Hematopoietic multipotent progenitor cell treated with erythropoietin and hydrocortisone succinate and interleukin-3 and kit ligand, for 6 days (in vitro differentiated cells): ENCODE measurements at regions not wholly inside any gene's neighbourhood (a gene's known extent, or its start where the extent isn't known, plus 50 kb on each side); places are given as distances from the start of the nearest gene placed in this dataset.
A peak's percentile ranks its signal among the peaks of the same experiment; 100 is the strongest.

Source experiments
- DNase-seq: peaks from one replicate; pipeline ENCODE4 v3.0.0-alpha.2; 2015

GRCh38 chr1:37085393-37085792 is 51.1 kb upstream of the GRIK3 start:
- DNase-seq, result peak; percentile 14

GRCh38 chr1:37089750-37090149 is 55.4 kb upstream of the GRIK3 start:
- DNase-seq, result no peak

- no peak for DNase-seq
Observed at GRCh38 chr1:37090671-37091070, 56.4 kb upstream of the GRIK3 start.

DNA sequence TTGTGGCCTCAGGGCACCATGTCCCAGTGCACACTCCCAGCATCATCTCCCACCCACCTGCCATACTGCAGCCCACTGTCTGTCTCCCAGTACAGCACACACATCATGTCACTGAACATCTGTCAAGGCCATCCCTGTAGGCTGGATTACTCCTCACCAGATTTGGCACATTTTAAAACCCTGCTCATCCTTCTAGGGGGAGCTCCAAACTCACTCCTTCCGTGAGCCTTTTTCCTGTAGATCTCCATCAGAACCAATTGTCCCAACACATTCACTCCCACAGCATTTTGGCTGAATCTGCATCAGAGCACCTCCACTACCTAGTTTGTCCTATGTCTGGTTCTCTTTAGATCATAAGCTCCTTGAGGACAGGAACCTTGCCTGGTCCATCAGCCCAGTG is 58.6 kb upstream of the GRIK3 start:
- no peak for DNase-seq

DNA sequence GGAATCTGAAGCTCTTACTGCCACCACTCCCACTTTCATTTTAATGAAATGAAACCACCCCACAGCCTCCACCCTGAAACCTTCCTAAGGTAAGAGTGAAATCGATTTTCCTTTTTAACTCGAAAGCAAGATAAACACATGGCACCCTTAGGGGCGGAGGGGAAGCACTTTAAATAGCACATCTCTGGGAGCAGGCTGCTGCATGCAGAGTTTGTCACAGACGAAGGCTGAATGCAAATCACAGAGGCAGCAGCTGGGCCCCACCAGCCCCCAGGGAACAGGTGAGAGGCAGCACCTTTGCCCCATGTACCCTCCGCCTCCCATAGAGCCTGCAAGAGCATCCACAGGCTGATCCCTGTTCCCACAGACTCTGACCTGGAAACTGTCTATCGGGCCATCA is 60.0 kb upstream of the GRIK3 start:
- no peak for DNase-seq

GRCh38 chr1:37096523-37096922 is 62.2 kb upstream of the GRIK3 start:
- peak; percentile 30 for DNase-seq

DNA sequence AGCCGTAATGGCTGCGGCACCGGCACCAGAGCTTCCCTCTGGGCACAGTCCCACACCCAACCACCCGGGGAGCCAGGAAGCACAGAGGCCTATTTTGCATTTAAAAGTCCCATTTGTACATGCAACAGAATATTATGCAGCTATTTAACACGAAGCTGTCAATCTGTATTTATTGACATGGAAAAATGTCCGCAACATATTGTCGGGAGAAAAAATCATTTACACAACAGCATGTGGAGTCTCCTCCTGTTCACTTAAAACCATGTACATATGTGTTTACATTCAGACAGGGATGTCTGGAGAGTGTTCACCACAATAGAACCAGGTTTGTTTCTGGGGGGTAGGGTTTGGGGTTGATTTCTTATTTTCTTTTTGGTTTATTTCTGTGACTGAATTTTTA is 63.4 kb upstream of the GRIK3 start:
- DNase-seq, result no peak

DNA sequence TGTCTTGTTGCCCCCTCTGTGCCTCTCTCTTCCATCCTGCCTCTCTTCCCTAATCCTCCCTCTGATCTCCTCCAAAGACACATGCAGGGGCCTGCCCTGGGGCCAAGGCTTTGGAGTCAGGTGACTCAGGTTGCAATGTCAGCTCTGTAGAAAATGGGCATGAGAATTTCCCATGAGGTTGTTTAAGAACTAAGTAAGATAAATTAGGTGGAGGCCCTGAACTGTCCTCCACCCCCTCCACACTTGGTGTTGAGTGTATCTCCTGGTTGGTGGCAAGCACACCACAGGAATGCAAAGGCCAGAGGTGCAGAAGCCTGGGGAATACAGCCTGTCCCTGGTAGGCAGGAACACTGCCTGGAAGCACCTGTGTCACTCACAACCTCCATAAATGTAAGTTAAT is 63.9 kb upstream of the GRIK3 start:
- DNase-seq, result no peak

DNA sequence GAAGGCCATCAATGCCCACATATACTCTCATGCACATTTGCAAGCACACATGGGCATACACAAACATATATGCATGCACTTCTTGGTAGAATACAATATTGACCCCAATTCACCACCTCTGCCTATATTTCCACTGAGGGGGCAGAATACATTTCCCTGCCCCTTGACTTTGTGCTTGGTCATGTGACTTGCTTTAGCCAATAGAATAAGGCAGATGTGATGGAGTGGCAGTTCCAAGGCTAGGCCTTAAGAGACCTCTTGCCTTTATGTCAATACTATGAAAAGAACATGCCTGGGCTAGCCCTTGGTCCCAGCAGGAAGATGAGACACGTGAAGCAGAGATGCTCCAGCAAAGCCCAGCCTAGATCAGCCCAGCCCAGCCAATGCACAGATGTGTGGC is 66.0 kb upstream of the GRIK3 start:
- no peak for DNase-seq

DNA sequence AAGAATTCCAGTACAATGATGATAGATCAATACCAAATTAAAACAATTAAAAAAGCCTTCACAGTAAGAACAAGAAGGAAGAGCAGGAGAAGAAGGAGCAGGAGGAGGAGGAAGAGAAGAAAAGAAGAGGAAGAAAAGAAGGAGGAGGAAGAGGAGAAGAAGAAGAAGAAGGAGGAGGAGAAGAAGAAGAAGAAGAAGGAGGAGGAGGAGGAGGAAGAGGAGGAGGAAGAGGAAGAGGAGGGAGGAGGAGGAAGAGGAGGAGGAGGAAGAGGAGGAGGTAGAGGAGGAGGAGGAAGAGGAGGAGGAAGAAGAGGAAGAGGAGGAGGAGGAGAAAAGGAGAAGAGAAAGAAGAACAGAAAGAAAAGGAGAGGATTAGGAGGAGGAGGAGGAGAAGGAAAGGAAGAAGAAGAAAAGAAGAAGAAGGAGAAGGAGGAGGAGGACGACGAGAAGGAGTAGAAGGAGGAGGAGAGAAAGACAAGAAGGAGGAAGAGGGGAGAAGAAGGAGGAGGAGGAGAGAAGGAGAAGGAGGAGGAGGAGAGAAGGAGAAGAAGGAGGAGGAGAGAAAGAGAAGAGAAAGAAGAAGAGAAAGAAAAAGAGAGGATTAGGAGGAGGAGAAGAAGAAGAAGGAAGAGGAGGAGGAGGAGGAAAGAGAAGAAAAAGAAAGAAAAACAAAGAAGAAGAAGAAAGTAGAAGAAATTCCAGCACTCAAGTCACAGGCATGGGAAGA is 68.5 kb upstream of the GRIK3 start:
- no peak for DNase-seq

- no peak for DNase-seq
Observed at GRCh38 chr1:37105911-37106310, 71.6 kb upstream of the GRIK3 start.

DNA sequence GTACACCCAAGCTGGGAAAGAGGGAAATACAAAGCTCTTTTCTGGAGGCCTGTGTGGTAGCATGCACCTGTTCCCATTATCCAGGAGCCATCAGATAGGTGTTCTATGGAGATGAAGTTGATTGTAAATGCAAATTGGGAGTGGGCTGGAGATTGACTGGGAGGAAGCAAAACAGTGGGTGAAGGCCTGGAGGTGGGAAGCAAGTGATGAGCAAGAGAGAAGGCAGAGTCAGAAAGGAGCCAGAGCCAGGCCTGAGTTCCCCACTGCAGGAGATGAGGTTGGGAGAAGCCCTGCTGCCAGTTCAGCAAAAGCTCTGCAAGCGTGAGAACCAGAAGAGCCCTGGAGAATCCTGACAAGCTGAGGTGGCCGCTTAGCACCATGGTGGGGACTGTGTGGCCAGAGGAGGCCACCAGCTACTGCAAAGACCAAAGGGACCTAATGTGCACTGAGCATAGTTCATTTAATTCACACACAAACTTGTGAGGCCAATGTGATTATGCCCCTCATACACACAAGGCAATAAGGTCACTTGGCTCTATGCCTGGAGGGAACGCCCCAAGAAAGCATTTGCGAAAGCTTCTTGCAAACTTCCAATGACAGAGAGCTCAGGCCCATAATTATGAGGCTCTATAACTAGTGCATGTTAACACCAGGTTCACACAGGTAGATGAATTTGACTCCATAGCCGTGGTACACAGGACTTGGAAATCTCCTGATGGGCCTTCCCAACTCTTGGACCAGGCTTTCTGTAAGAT is 73.0 kb upstream of the GRIK3 start:
- DNase-seq, result no peak

DNA sequence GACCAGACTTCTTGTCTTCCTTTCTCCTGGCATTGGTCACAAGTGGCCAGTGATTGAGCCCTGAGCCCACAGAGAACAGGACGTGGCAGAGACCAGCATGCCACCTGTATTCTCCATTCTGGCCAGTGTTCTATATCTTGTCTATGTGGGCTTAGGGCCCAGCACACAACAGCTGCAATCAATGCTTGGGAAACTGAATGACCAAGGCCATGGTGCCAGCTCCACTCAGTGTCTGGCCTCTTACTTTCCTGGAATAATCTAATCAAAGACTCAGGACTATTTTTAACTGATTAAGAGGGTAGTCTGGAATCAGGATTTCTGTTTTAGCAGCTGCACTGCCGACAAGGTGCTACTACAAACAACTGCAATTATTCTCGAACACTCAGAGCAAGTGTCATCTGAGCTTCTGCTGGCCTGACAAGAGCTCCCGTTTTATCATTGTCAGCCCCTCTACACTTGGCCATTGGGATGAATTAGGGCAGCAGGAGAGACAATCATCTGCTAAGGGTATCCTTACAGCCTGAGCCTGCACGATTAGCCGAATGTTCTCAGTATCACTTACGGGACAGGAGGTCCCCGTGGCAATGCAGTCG is 74.4 kb upstream of the GRIK3 start:
- no peak for DNase-seq

DNA sequence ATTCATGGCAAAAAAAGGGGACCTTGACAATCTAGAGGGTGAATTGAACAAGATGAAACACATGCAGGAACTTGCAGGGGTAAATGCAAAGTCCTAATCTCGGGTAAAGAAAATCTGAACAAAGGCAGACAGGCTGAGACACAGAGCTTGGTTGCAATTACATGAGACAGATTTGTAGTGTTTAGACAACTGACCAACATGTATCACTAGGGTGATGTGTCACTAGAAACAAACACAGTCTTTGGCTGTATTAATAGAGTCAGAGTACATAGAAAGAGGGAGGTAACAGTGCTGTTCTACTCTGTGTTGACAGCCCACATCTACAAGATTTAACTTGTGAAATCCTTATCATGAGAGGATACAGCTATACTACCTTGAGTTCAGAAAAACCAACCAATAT is 78.1 kb upstream of the GRIK3 start:
- DNase-seq, result no peak

GRCh38 chr1:37113285-37113997 is 79.1 kb upstream of the GRIK3 start:
- no peak for DNase-seq

DNA sequence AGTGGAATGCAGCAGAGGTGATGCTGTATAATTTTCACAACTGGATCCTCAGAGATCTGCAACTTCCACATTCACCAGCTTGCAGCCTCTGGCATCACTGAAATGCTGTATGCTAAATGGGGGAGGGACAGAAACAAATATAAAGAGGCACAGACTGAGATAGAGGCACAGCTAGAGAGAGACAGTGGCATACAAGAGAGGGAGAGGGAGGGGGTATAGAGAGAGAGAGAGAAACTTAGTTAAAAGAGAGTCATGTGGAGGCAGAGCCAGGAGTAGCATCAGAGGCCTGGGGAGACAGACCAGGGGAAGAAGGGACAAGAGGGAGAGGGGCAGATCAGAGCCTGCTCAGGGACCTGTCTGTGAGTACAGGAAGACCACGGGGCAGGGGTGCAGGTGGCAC is 84.5 kb upstream of the GRIK3 start:
- DNase-seq, result no peak

GRCh38 chr1:37120279-37120678 is 86.0 kb upstream of the GRIK3 start:
- DNase-seq, result no peak

DNA sequence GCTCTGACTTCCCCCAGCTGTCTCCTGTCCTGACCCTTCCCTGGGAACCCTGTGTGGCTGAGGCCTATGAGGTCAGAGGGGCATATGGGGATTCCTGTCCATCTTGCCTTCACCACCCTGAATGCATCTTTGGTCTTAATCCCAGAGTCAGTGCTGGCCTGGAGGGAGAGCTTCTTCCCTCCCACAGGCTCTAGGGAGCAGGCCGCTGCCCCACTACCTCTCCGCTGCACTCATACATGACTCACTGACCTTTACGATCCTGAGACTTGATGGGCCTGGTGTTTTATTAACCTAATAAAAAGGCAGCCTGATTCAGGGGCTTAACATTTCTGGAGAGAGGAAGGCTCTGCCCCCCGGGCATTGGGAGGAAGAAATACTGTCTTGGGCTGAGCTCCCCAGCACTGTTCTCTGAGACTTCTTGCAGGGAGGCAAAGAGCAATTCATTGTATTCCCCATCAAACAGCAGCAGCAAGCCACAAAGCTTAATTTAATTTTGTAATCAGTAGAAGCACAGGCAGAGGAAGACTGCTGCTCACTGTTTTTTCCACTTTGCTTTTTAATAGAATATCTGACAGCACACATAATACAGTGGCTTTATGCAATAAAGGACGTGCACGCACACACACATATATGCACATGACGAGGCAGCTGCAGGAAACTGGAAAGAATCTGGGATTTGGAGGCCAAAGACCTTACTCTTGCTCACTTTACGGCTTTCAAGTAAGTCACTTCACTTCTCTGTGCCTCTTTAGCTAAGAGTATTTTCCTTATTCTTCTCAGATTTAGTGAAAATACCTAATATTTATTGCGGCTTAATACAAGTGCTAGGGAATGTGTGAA is 89.2 kb upstream of the GRIK3 start:
- DNase-seq, result no peak

DNA sequence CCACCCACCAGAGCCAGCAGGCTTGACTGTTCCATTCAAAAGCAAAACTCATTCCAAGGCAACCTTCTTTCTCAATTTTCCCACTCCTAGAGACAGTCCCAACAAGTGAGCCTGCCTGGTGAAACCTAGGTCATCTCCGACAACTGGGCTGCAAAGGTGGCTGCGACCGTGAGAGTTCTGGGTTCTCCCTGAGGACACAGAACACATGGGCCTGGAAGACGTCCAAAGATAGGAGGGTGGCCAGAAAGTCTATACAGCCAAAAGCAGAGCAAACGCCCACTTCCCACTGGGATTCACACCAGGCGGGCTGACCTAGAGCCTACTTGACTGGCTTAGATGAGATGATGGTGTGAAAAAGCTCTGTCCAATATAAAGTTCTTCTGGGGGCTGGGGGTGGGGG is 90.2 kb upstream of the GRIK3 start:
- DNase-seq, result no peak

GRCh38 chr1:37125295-37125694 is 91.0 kb upstream of the GRIK3 start:
- DNase-seq, result no peak

GRCh38 chr1:37127254-37127748 is 93.0 kb upstream of the GRIK3 start:
- no peak for DNase-seq

GRCh38 chr1:37128091-37128490 is 93.8 kb upstream of the GRIK3 start:
- no peak for DNase-seq
